ENCODE measurements at regions not wholly inside any gene's neighbourhood (a gene's known extent, or its start where the extent isn't known, plus 50 kb on each side); places are given as distances from the start of the nearest gene placed in this dataset.

GRCh38 chr15:66928784-66929183, 136.6 kb upstream of the SMAD3 start:
- H3K4me2 ChIP-seq (ENCODE audit: insufficient read depth, low read length), result no peak overlapping the region
- no peaks in the 10 kb centered on the region for H3K36me3 ChIP-seq (ENCODE audit: control insufficient read depth, insufficient read depth, low read length)
- H2AFZ ChIP-seq (ENCODE audit: low read depth, low read length), result no peak overlapping the region
- H3K9me3 ChIP-seq (replicated peaks; ENCODE audit: control insufficient read depth, insufficient read depth, low read depth, low read length), result 0 out of 2 replicates have a peak, but pooled peaks cover 3% of the 10 kb centered on the region
- POLR2A ChIA-PET, result no interaction called here
- no peaks in the 10 kb centered on the region for H3K79me2 ChIP-seq (ENCODE audit: control insufficient read depth, insufficient read depth, low read length)
- in situ Hi-C loops (cut with MboI), result no loop called here
- H3K4me1 ChIP-seq (replicated peaks in 1 of 2; ENCODE audit: control insufficient read depth in 2 of 2, insufficient read depth in 2 of 2, low read length in 2 of 2), result peaks cover 24 to 30% of the 10 kb centered on the region in 2 experiments
- CTCF ChIA-PET (ENCODE audit: low intra/inter-chr PET ratio), result no interaction called here
- peak; percentile 97 for TF ChIP-seq ZNF512 (tag; IDR thresholded peaks at IDR 0.05)
- no peak for TF ChIP-seq ZNF431 (CRISPR knock-in tag; IDR thresholded peaks at IDR 0.05)
- H3K27me3 ChIP-seq (ENCODE audit: control insufficient read depth in 2 of 2, insufficient read depth in 2 of 2, low read length in 2 of 2), result no peaks in the 10 kb centered on the region; a peak in 1 of 5 replicates
- intact Hi-C loops (cut with micrococcal nuclease), result no loop called here
- H3K9ac ChIP-seq (ENCODE audit: insufficient read depth in 1 of 2, low read depth in 2 of 2, low read length in 2 of 2), result no peak overlapping the region
- no TSS peak for BruUV-seq (replicated peaks)
- H3K9me1 ChIP-seq (ENCODE audit: control insufficient read depth, insufficient read depth, low read length), result no peaks in the 10 kb centered on the region
- no CpG with 5 or more reads among the region's 1 CpG for WGBS (ENCODE audit: insufficient coverage, low coverage, missing lambda C conversion rate)
- FAIRE-seq (no peak), ATAC-seq (no peak), DNase-seq (ENCODE audit: extremely low read depth in 1 of 4, low spot score in 3 of 4) (no peak)
- no peak overlapping the region for H3K4me3 ChIP-seq
- H4K20me1 ChIP-seq (replicated peaks; ENCODE audit: control insufficient read depth, insufficient read depth, low read length), result no peaks in the 10 kb centered on the region
- H3K27ac ChIP-seq (ENCODE audit: extremely low read depth, low read depth, low read length), result no peak overlapping the region

- no peak overlapping the region for H3K4me2 ChIP-seq (ENCODE audit: insufficient read depth, low read length)
- POLR2A ChIA-PET, result interaction anchor here (0.6 to 1.5 kb wide), 4 partner anchors 10 to 371 kb away, joined by 3 to 4 read pairs (median 3); no protein-coding TSS in a partner anchor
- 0 out of 2 replicates have a peak, but pooled peaks cover 3% of the 10 kb centered on the region for H3K9me3 ChIP-seq (replicated peaks; ENCODE audit: control insufficient read depth, insufficient read depth, low read depth, low read length)
- H3K36me3 ChIP-seq (ENCODE audit: control insufficient read depth, insufficient read depth, low read length), result no peaks in the 10 kb centered on the region
- peak overlapping the region; percentile 20 for H2AFZ ChIP-seq (ENCODE audit: low read depth, low read length)
- CTCF ChIA-PET (ENCODE audit: low intra/inter-chr PET ratio), result interaction anchor here (1.0 kb wide), 1 partner anchor 27 kb away, joined by 4 read pairs; no protein-coding TSS in a partner anchor
- 48% methylated on average over 2 of the region's 2 CpGs for WGBS (ENCODE audit: insufficient coverage, low coverage, missing lambda C conversion rate)
- H3K27ac ChIP-seq (ENCODE audit: extremely low read depth, low read depth, low read length), result no peak overlapping the region
- H3K27me3 ChIP-seq (ENCODE audit: control insufficient read depth in 2 of 2, insufficient read depth in 2 of 2, low read length in 2 of 2), result no peaks in the 10 kb centered on the region; a peak in 1 of 5 replicates
- no peaks in the 10 kb centered on the region for H4K20me1 ChIP-seq (replicated peaks; ENCODE audit: control insufficient read depth, insufficient read depth, low read length)
- no TSS peak for BruUV-seq (replicated peaks)
- ATAC-seq (no peak), FAIRE-seq (no peak), DNase-seq (ENCODE audit: extremely low read depth in 1 of 4, low spot score in 3 of 4) (no peak)
- no peak overlapping the region for H3K4me3 ChIP-seq
- no peaks in the 10 kb centered on the region for H3K9me1 ChIP-seq (ENCODE audit: control insufficient read depth, insufficient read depth, low read length)
- H3K9ac ChIP-seq (ENCODE audit: insufficient read depth in 1 of 2, low read depth in 2 of 2, low read length in 2 of 2), result no peak overlapping the region
- in situ Hi-C loops (cut with MboI), result loop anchor here (10.0 kb wide), 1 partner anchor 905 kb away; no protein-coding TSS in a partner anchor
- H3K79me2 ChIP-seq (ENCODE audit: control insufficient read depth, insufficient read depth, low read length), result no peaks in the 10 kb centered on the region
- intact Hi-C loops (cut with micrococcal nuclease), result no loop called here
- peaks cover 24 to 30% of the 10 kb centered on the region in 2 experiments for H3K4me1 ChIP-seq (replicated peaks in 1 of 2; ENCODE audit: control insufficient read depth in 2 of 2, insufficient read depth in 2 of 2, low read length in 2 of 2)
- TF ChIP-seq MEIS2 (IDR thresholded peaks at IDR 0.05; ENCODE audit: partially characterized antibody) (peak; percentile 15), STAG1 (CRISPR knock-in tag; IDR thresholded peaks at IDR 0.05; ENCODE audit: borderline replicate concordance) (no peak), ZFP30 (CRISPR knock-in tag; IDR thresholded peaks at IDR 0.05; ENCODE audit: borderline replicate concordance) (no peak), MTA1 (IDR thresholded peaks at IDR 0.05; ENCODE audit: borderline replicate concordance) (no peak), IRF1 (CRISPR knock-in tag; IDR thresholded peaks at IDR 0.05; ENCODE audit: borderline replicate concordance) (no peak), NR2F6 (CRISPR knock-in tag; IDR thresholded peaks at IDR 0.05) (no peak), PCBP1 (IDR thresholded peaks at IDR 0.05; ENCODE audit: low read depth, low read length, poor library complexity, severe bottlenecking) (no peak), MTA2 (IDR thresholded peaks at IDR 0.05; ENCODE audit: low read depth) (no peak), SNAPC5 (CRISPR knock-in tag; IDR thresholded peaks at IDR 0.05) (no peak)
Measured at GRCh38 chr15:66929843-66930402, 135.5 kb upstream of the SMAD3 start.
